Adrenal gland (tissue), 9 donors: ENCODE measurements at regions not wholly inside any gene's neighbourhood (a gene's known extent, or its start where the extent isn't known, plus 50 kb on each side); places are given as distances from the start of the nearest gene placed in this dataset.
"Not testable (repeated sequence)": the region's sequence is repeated elsewhere in the genome, so short reads cannot be mapped to it uniquely, and the experiment has no call there.

ENCODE experiments used
- DNase-seq, 7 donors: peaks; one replicate each; pipeline ENCODE4 v3.0.0-alpha.2; 2019 to 2020
- H3K27ac ChIP-seq, 5 donors: fragments of 200-600 bp; sonication (generic) in 4 of 5; 1 replicate in 3 of 5; 2 replicates in 2 of 5; pipeline versions ENCODE4 v1.5.1 to v1.8.0; 2016 to 2020; ENCODE audit warnings: mild to moderate bottlenecking in 1 of 5
- H3K27me3 ChIP-seq: fragments of 200-600 bp; 2 replicates; pipeline ENCODE4 v1.8.0; 2021
- H3K36me3 ChIP-seq, 2 donors: fragments of 200-600 bp; replicated peaks in 1 of 2; 1 replicate in 1 of 2; 2 replicates in 1 of 2; pipeline versions ENCODE4 v1.5.1 to v1.8.0; 2018 to 2022
- H3K4me1 ChIP-seq, 2 donors: fragments of 200-600 bp; replicated peaks in 1 of 2; 1 replicate in 1 of 2; 2 replicates in 1 of 2; pipeline versions ENCODE4 v1.5.1 to v1.8.0; 2018 to 2021
- H3K4me3 ChIP-seq, 4 donors: fragments of 200-600 bp; sonication (generic) in 3 of 4; one replicate each; pipeline ENCODE4 v1.5.1; 2016 to 2018
- H3K9me3 ChIP-seq, 3 donors: fragments of 200-600 bp; sonication (generic) in 1 of 3; replicated peaks in 1 of 3; 1 replicate in 2 of 3; 2 replicates in 1 of 3; pipeline versions ENCODE4 v1.5.1 to v1.8.0; 2016 to 2021
- CTCF ChIP-seq, 6 experiments: fragments of 450-650 bp in 4 of 6; fragments of 200-600 bp in 2 of 6; sonication (generic) in 1 of 6; IDR thresholded peaks; 1 replicate in 5 of 6; 2 replicates in 1 of 6; pipeline versions ENCODE4 v1.5.1 to v1.8.0; 2016 to 2021; ENCODE audit warnings: antibody characterized with exemption in 6 of 6, mild to moderate bottlenecking in 2 of 6, moderate library complexity in 1 of 6
- POLR2A ChIP-seq, 2 donors: fragments of 450-650 bp; IDR thresholded peaks; one replicate each; pipeline ENCODE4 v1.6.1; 2017; ENCODE audit warnings: antibody characterized with exemption in 2 of 2, mild to moderate bottlenecking in 2 of 2, moderate library complexity in 1 of 2
- WGBS, 4 donors: extraction: QIAGEN DNeasy Blood & Tissue Kit in 2 of 4; methylation state at CpG; one replicate each; pipeline versions ENCODE4 v1.1.5 to v1.1.7; 2013 to 2017; 5-methylcytosine and 5-hydroxymethylcytosine counted together
- intact Hi-C, 2 donors: fragments of 100-400 bp; cut with DNase I; formaldehyde crosslinking; loops; one replicate each; pipeline versions ENCODE4 v1.14.1 to v1.15.0; 2022 to 2023
- donor health status: healthy with polysubstance abuse.
- donor health status: Bipolar disorder and iron deficiency.
- donor health status: DM: yes; HTN: yes; CAD: no.
- donor health status: DM: no; HTN: no; CAD: no.
- donor health status: DM: no; HTN: no; CAD: no.

GRCh38 chr1:189323091-189323490 lies 1154.6 kb downstream of the BRINP3 start:
- Histone ChIP-seq H3K27ac (no peak overlapping the region), H3K4me1 (no peaks in the 10 kb centered on the region), H3K4me3 (no peak overlapping the region), H3K27me3 (no peaks in the 10 kb centered on the region), H3K9me3 (no peaks in the 10 kb centered on the region), H3K36me3 (no peaks in the 10 kb centered on the region)
- TF ChIP-seq CTCF (IDR thresholded peaks at IDR 0.05) (no peak), POLR2A (IDR thresholded peaks at IDR 0.05) (no peak)
- 73 to 86% (median 84%) methylated on average over 3 of the region's 3 CpGs for WGBS, 4 donors
- DNase-seq: no peak
- intact Hi-C loops: no loop called here

- WGBS, 4 donors: 74 to 82% (median 80%) methylated on average over 12 to 13 of the region's 13 CpGs
- intact Hi-C loops, H3K4me1 ChIP-seq, H3K27me3 ChIP-seq, H3K36me3 ChIP-seq, H3K9me3 ChIP-seq, H3K27ac ChIP-seq, H3K4me3 ChIP-seq, DNase-seq: not testable (repeated sequence)
Measured at GRCh38 chr1:189331071-189331470, 1146.6 kb downstream of the BRINP3 start.

GRCh38 chr1:189336115-189337100 lies 1141.3 kb downstream of the BRINP3 start:
- 83 to 92% (median 89%) methylated on average over 16 to 17 of the region's 17 CpGs for WGBS, 4 donors
- intact Hi-C loops: no loop called here

GRCh38 chr1:189349607-189350006 lies 1128.1 kb downstream of the BRINP3 start:
- H3K4me3 ChIP-seq: no peak overlapping the region
- H3K27ac ChIP-seq: no peak overlapping the region
- H3K27me3 ChIP-seq: no peaks in the 10 kb centered on the region
- intact Hi-C loops: no loop called here
- TF ChIP-seq POLR2A (IDR thresholded peaks at IDR 0.05): no peak
- no peak for TF ChIP-seq CTCF (IDR thresholded peaks at IDR 0.05)
- 54 to 67% (median 63%) methylated on average over 4 of the region's 4 CpGs for WGBS, 4 donors
- H3K9me3 ChIP-seq: no peaks in the 10 kb centered on the region
- no peaks in the 10 kb centered on the region for H3K4me1 ChIP-seq
- DNase-seq: no peak
- no peaks in the 10 kb centered on the region for H3K36me3 ChIP-seq

More at GRCh38 chr1:189336115-189337100, 1141.3 kb downstream of the BRINP3 start:
- Histone ChIP-seq H3K4me3 (no peak overlapping the region), H3K9me3 (no peaks in the 10 kb centered on the region), H3K27me3 (no peaks in the 10 kb centered on the region), H3K4me1 (no peaks in the 10 kb centered on the region), H3K27ac (no peak overlapping the region), H3K36me3 (no peaks in the 10 kb centered on the region)
- no peak for TF ChIP-seq POLR2A (IDR thresholded peaks at IDR 0.05)
- TF ChIP-seq CTCF (IDR thresholded peaks at IDR 0.05): no peak
- no peak for DNase-seq
